Right atrium auricular region (tissue), 2 donors: ENCODE measurements at regions not wholly inside any gene's neighbourhood (a gene's known extent, or its start where the extent isn't known, plus 50 kb on each side); places are given as distances from the start of the nearest gene placed in this dataset.

Source experiments
- DNase-seq: peaks from one replicate; pipeline ENCODE4 v3.0.0-alpha.2; 2019; ENCODE audit warnings: low spot score
- H3K27ac ChIP-seq, 2 donors: fragments of 200-600 bp; sonication (generic); 1 replicate in 1 of 2; 2 replicates in 1 of 2; pipeline ENCODE4 v1.5.1; 2016 to 2019
- H3K27me3 ChIP-seq, 2 donors: fragments of 200-600 bp; sonication (generic); one replicate each; pipeline versions ENCODE4 v1.5.1 to v1.6.0; 2017 to 2019
- H3K36me3 ChIP-seq: fragments of 200-600 bp; sonication (generic); one replicate; pipeline ENCODE4 v1.5.1; 2016
- H3K4me1 ChIP-seq, 2 donors: fragments of 200-600 bp; sonication (generic); one replicate each; pipeline versions ENCODE4 v1.5.1 to v1.6.0; 2017 to 2019
- H3K4me3 ChIP-seq, 2 donors: fragments of 200-600 bp; sonication (generic); 1 replicate in 1 of 2; 2 replicates in 1 of 2; pipeline ENCODE4 v1.5.1; 2017 to 2019; ENCODE audit warnings: mild to moderate bottlenecking in 1 of 2, moderate library complexity in 1 of 2
- H3K9me3 ChIP-seq, 2 donors: fragments of 200-600 bp; sonication (generic); one replicate each; pipeline ENCODE4 v1.5.1; 2019
- TF ChIP-seq, protein P1 (sequence below), 2 donors: fragments of 200-600 bp; sonication (generic); IDR thresholded peaks; one replicate each; pipeline ENCODE4 v1.5.1; 2019; ENCODE audit warnings: antibody characterized with exemption in 2 of 2

DNA sequence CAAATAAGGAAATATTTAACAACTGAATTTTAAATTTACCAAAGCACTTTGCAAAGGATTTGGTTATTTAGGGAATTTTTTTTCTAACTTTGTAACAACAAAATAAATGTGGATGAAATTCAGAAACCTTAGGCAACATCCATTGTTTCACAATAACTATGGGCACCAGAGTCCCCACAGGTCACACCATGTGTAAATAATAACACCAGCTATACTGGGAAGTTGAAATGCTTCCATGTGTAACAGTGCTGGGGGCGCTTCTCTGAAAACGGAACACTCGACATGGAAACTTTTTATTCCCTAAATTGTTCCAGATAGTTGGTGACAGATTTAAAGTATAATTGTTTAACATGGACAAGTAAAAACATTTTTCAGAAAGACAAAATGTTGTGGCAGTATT, 818.6 kb downstream of the TNS3 start:
- no peak overlapping the region for H3K4me3 ChIP-seq

DNA sequence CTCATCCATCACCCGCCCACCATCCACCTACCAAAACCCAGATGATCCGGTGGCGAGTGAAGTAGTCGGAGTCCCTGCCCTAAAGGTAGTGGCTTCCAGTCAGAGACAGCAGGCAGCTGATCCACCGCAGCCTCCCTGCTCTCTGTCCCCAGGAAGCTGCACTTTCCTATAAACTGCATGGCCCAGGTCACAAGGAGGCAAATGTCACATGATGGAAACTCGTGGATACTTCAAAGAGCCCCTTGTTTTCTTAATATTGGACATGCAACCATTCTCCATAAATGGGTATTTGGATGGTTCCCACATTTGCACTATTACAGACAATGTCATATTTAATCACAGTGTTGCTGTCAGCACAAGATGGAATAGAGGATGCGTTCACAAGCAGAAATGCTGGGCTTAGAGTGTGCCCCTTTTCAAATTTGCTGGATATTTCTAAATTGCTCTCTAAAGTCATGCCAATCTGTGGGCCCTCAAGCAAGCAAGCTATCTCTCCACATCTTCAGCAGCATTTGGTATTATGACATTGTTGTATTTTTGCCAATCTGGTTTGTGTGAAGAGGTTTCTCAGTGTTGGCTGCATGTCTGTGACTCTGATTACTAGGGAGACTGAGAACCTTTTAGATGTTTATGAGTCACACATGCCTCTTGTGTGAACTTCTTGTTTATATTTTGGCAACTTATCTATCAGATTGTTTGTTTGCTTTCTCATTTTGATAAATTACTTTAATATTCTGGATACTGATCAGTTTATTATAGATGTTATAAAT, 822.0 kb downstream of the TNS3 start:
- Histone ChIP-seq H3K36me3 (no peaks in the 10 kb centered on the region), H3K27ac (no peak overlapping the region), H3K4me1 (peaks cover 0 to 14% of the 10 kb centered on the region in 2 donors), H3K9me3 (no peaks in the 10 kb centered on the region), H3K4me3 (no peak overlapping the region), H3K27me3 (no peaks in the 10 kb centered on the region)
- no peak for DNase-seq
- TF ChIP-seq, protein P1, sequence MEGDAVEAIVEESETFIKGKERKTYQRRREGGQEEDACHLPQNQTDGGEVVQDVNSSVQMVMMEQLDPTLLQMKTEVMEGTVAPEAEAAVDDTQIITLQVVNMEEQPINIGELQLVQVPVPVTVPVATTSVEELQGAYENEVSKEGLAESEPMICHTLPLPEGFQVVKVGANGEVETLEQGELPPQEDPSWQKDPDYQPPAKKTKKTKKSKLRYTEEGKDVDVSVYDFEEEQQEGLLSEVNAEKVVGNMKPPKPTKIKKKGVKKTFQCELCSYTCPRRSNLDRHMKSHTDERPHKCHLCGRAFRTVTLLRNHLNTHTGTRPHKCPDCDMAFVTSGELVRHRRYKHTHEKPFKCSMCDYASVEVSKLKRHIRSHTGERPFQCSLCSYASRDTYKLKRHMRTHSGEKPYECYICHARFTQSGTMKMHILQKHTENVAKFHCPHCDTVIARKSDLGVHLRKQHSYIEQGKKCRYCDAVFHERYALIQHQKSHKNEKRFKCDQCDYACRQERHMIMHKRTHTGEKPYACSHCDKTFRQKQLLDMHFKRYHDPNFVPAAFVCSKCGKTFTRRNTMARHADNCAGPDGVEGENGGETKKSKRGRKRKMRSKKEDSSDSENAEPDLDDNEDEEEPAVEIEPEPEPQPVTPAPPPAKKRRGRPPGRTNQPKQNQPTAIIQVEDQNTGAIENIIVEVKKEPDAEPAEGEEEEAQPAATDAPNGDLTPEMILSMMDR (IDR thresholded peaks at IDR 0.05): no peak

More for the DNA sequence above, 818.6 kb downstream of the TNS3 start:
- Histone ChIP-seq H3K9me3 (no peaks in the 10 kb centered on the region), H3K27ac (no peak overlapping the region), H3K36me3 (no peaks in the 10 kb centered on the region), H3K27me3 (no peaks in the 10 kb centered on the region), H3K4me1 (peaks cover 0 to 14% of the 10 kb centered on the region in 2 donors)
- no peak for DNase-seq
- TF ChIP-seq, protein P1 (IDR thresholded peaks at IDR 0.05): no peak

DNA sequence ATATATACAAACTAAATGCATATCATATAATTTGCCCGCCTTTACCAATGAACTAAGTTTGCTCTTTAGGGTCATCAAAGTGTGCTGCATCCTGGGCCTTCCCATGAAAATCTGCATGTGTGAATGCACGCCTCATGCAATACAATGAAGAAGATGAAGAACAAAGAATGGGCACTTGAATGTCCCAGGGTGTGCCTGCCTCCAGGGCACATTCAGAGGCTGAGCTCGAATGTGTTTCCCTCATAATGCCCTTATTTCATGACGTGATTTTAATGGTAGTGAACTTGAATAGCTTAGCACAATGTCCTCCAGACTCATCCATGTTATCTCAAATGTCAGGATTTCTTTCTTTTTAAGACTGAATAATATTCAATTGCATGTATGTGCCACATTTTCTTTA, 824.9 kb downstream of the TNS3 start:
- no peaks in the 10 kb centered on the region for H3K9me3 ChIP-seq
- no peaks in the 10 kb centered on the region for H3K36me3 ChIP-seq
- H3K27ac ChIP-seq: no peak overlapping the region
- DNase-seq: no peak
- TF ChIP-seq, protein P1 (IDR thresholded peaks at IDR 0.05): no peak
- H3K4me3 ChIP-seq: no peak overlapping the region
- H3K4me1 ChIP-seq: peaks cover 0 to 10% of the 10 kb centered on the region in 2 donors
- H3K27me3 ChIP-seq: no peaks in the 10 kb centered on the region

DNA sequence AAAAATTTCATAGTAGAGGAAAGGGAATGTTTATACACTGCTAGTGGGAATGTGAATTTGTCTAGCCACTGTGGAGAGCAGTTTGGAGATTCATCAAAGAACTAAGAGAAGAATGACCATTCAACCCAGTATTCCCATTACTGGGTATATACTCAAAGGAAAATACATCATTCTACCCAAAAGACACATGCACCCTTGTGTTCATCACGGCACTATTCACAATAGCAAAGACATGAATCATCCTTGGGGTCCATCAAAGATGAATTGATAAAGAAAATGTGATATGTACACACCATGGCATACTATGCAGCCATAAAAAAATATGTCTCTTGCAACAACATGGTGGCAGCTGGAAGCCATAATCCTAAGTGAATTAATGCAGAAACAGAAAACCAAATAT, 825.7 kb downstream of the TNS3 start:
- Histone ChIP-seq H3K9me3 (no peaks in the 10 kb centered on the region), H3K4me3 (no peak overlapping the region), H3K36me3 (no peaks in the 10 kb centered on the region), H3K27me3 (no peaks in the 10 kb centered on the region), H3K27ac (no peak overlapping the region), H3K4me1 (peaks cover 0 to 10% of the 10 kb centered on the region in 2 donors)
- DNase-seq: no peak
- TF ChIP-seq, protein P1 (IDR thresholded peaks at IDR 0.05): no peak

DNA sequence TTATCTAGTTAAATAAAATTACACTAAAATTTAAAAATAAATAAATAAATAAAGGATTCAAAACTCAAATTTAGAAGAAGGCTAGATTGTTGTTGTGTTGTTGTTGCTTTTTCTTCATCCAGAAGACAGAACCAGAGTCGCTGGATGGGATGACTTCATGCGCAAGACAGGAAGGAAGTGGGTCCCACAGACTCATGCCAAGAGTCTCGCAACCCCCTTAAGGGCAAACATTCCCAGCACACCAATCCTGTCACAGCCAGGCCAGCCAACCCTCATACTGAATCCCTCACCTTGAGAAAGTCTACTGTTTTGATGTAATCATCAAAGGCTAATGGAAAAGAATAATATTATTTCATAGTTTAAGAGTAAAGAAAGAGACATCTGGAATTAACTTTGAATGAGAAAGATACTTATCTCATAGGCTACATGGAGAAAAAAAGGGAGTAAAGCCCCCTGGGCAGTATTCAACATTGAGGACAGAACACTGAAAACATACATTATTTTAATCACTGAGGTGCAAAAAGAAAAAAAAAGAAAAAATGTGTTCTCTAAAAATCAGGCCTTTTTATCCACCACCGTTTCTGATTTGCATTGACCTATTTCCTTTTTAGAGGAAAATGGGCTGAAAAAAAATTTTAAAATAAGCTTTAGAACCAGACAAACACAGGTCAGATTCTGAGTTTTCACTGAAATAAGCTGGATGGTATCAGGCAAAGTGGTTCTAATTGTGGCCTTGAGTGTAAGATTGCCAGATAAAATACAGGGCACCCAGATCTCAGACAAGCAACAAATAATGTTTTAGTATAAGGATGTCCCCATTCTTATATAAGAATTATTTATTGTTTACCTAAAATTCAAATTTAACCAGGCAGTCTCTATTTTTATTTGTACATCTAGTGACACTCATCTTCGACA, 826.5 kb downstream of the TNS3 start:
- Histone ChIP-seq H3K4me3 (no peak overlapping the region), H3K27me3 (no peaks in the 10 kb centered on the region), H3K9me3 (no peaks in the 10 kb centered on the region), H3K27ac (no peak overlapping the region), H3K36me3 (no peaks in the 10 kb centered on the region), H3K4me1 (peaks cover 0 to 10% of the 10 kb centered on the region in 2 donors)
- TF ChIP-seq, protein P1 (IDR thresholded peaks at IDR 0.05): no peak
- DNase-seq: no peak
